Heart right ventricle (tissue), 16 donors: ENCODE measurements at regions not wholly inside any gene's neighbourhood (a gene's known extent, or its start where the extent isn't known, plus 50 kb on each side); places are given as distances from the start of the nearest gene placed in this dataset.

Source experiments
- ATAC-seq, 8 donors: fragments of 200-7000 bp; cut with Tn5 transposase; one replicate each; pipeline ENCODE4 v1.9.1; 2020; ENCODE audit warnings: mild to moderate bottlenecking in 8 of 8, moderate library complexity in 8 of 8, moderate number of reproducible peaks in 1 of 8
- DNase-seq, 2 donors: peaks; one replicate each; pipeline ENCODE4 v3.0.0-alpha.2; 2020
- H3K27ac ChIP-seq, 10 donors: fragments of 200-600 bp; sonication (generic) in 2 of 10; one replicate each; pipeline versions ENCODE4 v1.5.0 to v1.8.0; 2020 to 2022; ENCODE audit warnings: mild to moderate bottlenecking in 3 of 10
- H3K27me3 ChIP-seq, 7 donors: fragments of 200-600 bp; one replicate each; pipeline ENCODE4 v1.8.0; 2021 to 2022; ENCODE audit warnings: mild to moderate bottlenecking in 2 of 7
- H3K36me3 ChIP-seq, 9 donors: fragments of 200-600 bp; sonication (generic) in 1 of 9; one replicate each; pipeline versions ENCODE4 v1.5.0 to v1.8.0; 2020 to 2022; ENCODE audit warnings: mild to moderate bottlenecking in 2 of 9
- H3K4me1 ChIP-seq, 9 donors: fragments of 200-600 bp; sonication (generic) in 1 of 9; one replicate each; pipeline versions ENCODE4 v1.5.0 to v1.8.0; 2020 to 2022; ENCODE audit warnings: mild to moderate bottlenecking in 4 of 9
- H3K4me3 ChIP-seq, 10 donors: fragments of 200-600 bp; sonication (generic) in 2 of 10; one replicate each; pipeline versions ENCODE4 v1.5.0 to v1.8.0; 2020 to 2022; ENCODE audit warnings: mild to moderate bottlenecking in 7 of 10, moderate library complexity in 2 of 10
- H3K9me3 ChIP-seq, 11 donors: fragments of 200-600 bp in 10 of 11; sonication (generic) in 2 of 11; one replicate each; pipeline versions ENCODE4 v1.5.0 to v1.8.0; 2013 to 2022; ENCODE audit warnings: mild to moderate bottlenecking in 2 of 11, control low read depth in 1 of 11, moderate library complexity in 1 of 11
- CTCF ChIP-seq, 9 donors: fragments of 200-600 bp; sonication (generic) in 2 of 9; IDR thresholded peaks; one replicate each; pipeline versions ENCODE4 v1.5.0 to v1.8.0; 2021 to 2022; ENCODE audit warnings: antibody characterized with exemption in 9 of 9, mild to moderate bottlenecking in 5 of 9, moderate library complexity in 1 of 9
- WGBS, 2 donors: extraction: QIAGEN DNeasy Blood & Tissue Kit; methylation state at CpG; one replicate each; pipeline ENCODE4 v1.1.7; 2013; ENCODE audit warnings: inconsistent platforms in 1 of 2; 5-methylcytosine and 5-hydroxymethylcytosine counted together
- intact Hi-C, 10 donors: fragments of 100-400 bp; cut with DNase I; formaldehyde crosslinking; loops; one replicate each; pipeline versions ENCODE4 v1.11.1 to v1.14.2; 2022
- donor health status: Arrhythmogenic right ventricular cardiomyopathy.
- donor health status: ischemic (EF 13 %, LVEDD 7.1; RV severe dilation, severe dysfunction).
- donor health status: healthy with polysubstance abuse.
- donor health status: DM: no; HTN: yes; CAD: no.
- donor health status: DM: no; HTN: no; CAD: no.
- donor health status: ischemic (EF 25% LVEDD 6.9; RV normal size, moderate dysfunction).
- donor health status: ischemic (EF 25% LVEDD 5.7; RV mildly dilated, moderate dysfunction).
- donor health status: healthy.
- donor health status: DM: yes; HTN: yes; CAD: no.
- donor health status: Ischemic cardiomyopathy.
- donor health status: ischemic (EF 35%, LVEDD 5.7; RV mildly dilated, moderate dysfunction).
- donor health status: nonischemic (EF 11% LVEDD 7.7; RV severe dilation, severe dysfunction).
- donor health status: DM: yes; HTN: yes; CAD: no.
- donor health status: PGD.
- donor health status: ischemic (EF 29% LVEDD 5.4; RV normal size, mild dysfunction).
- donor health status: nonischemic (EF 23%, LVEDD 6.1; RV moderate dilation, normal function).

GRCh38 chr16:63628812-63629211, 1493.1 kb downstream of the CDH11 start:
- TF ChIP-seq CTCF (IDR thresholded peaks at IDR 0.05) = no peak
- Histone ChIP-seq H3K4me3 (no peak overlapping the region), H3K9me3 (peaks cover 0 to 21% (median 0%) of the 10 kb centered on the region in 11 donors), H3K27me3 (no peaks in the 10 kb centered on the region), H3K27ac (no peak overlapping the region), H3K4me1 (no peaks in the 10 kb centered on the region), H3K36me3 (no peaks in the 10 kb centered on the region)
- DNase-seq = no peak
- intact Hi-C loops = no loop called here
- no peak for ATAC-seq

- ATAC-seq = no peak
- H3K4me3 ChIP-seq = no peak overlapping the region
- H3K36me3 ChIP-seq = no peaks in the 10 kb centered on the region
- H3K9me3 ChIP-seq = peaks cover 0 to 16% (median 0%) of the 10 kb centered on the region in 11 donors
- 68 to 84% methylated on average over 1 of the region's 1 CpG for WGBS, 2 donors
- TF ChIP-seq CTCF (IDR thresholded peaks at IDR 0.05) = no peak
- no peaks in the 10 kb centered on the region for H3K27me3 ChIP-seq
- no peak overlapping the region for H3K27ac ChIP-seq
- no peak for DNase-seq
- intact Hi-C loops = no loop called here
- H3K4me1 ChIP-seq = no peaks in the 10 kb centered on the region
Measured at GRCh38 chr16:63625126-63625525, 1496.7 kb downstream of the CDH11 start.

- no peak overlapping the region for H3K27ac ChIP-seq
- ATAC-seq (no peak), DNase-seq (no peak)
- H3K4me1 ChIP-seq = no peaks in the 10 kb centered on the region
- WGBS, 2 donors = 74 to 75% methylated on average over 4 of the region's 4 CpGs
- peaks cover 0 to under 1% (median 0%) of the 10 kb centered on the region in 7 donors for H3K27me3 ChIP-seq
- intact Hi-C loops = no loop called here
- H3K36me3 ChIP-seq = no peaks in the 10 kb centered on the region
- H3K4me3 ChIP-seq = no peak overlapping the region
- TF ChIP-seq CTCF (IDR thresholded peaks at IDR 0.05) = no peak
- H3K9me3 ChIP-seq = peaks cover 0 to 2% (median 0%) of the 10 kb centered on the region in 11 donors
Measured at GRCh38 chr16:63623551-63624039, 1498.3 kb downstream of the CDH11 start.

- H3K4me1 ChIP-seq = no peaks in the 10 kb centered on the region
- H3K4me3 ChIP-seq = no peak overlapping the region
- no peak for TF ChIP-seq CTCF (IDR thresholded peaks at IDR 0.05)
- peaks cover 0 to 14% (median 0%) of the 10 kb centered on the region in 11 donors for H3K9me3 ChIP-seq
- H3K36me3 ChIP-seq = no peaks in the 10 kb centered on the region
- ATAC-seq (no peak), DNase-seq (no peak)
- WGBS, 2 donors = 59 to 70% methylated on average over 3 of the region's 3 CpGs
- peaks cover 0 to 8% (median 0%) of the 10 kb centered on the region in 7 donors for H3K27me3 ChIP-seq
- intact Hi-C loops = no loop called here
- no peak overlapping the region for H3K27ac ChIP-seq
Measured at GRCh38 chr16:63618896-63619485, 1502.9 kb downstream of the CDH11 start.
